ENCODE measurements at regions not wholly inside any gene's neighbourhood (a gene's known extent, or its start where the extent isn't known, plus 50 kb on each side); places are given as distances from the start of the nearest gene placed in this dataset.

GRCh38 chr15:31525988-31526665, 199.5 kb downstream of the KLF13 start:
- TF ChIP-seq POLR2AphosphoS5 (IDR thresholded peaks at IDR 0.05; ENCODE audit: low read depth, low read length) (no peak), SIN3A (IDR thresholded peaks at IDR 0.05; ENCODE audit: borderline replicate concordance, insufficient read depth, low read length) (no peak), FOXP2 (optimal IDR thresholded peaks at IDR 0.05; ENCODE audit: borderline replicate concordance, extremely low read depth, extremely low read length, insufficient read depth) (no peak), REST (IDR thresholded peaks at IDR 0.05; ENCODE audit: insufficient read depth in 1 of 2, low read depth in 2 of 2, low read length in 2 of 2) (no peak), TAF1 (IDR thresholded peaks at IDR 0.05; ENCODE audit: borderline replicate concordance, insufficient read depth, low read length) (no peak)

- no peak for TF ChIP-seq SIN3A (IDR thresholded peaks at IDR 0.05; ENCODE audit: borderline replicate concordance, insufficient read depth, low read length)
- no peak for TF ChIP-seq REST (IDR thresholded peaks at IDR 0.05; ENCODE audit: insufficient read depth in 1 of 2, low read depth in 2 of 2, low read length in 2 of 2)
- TF ChIP-seq TAF1 (IDR thresholded peaks at IDR 0.05; ENCODE audit: borderline replicate concordance, insufficient read depth, low read length): no peak
Measured at GRCh38 chr15:31526916-31527690, 200.5 kb downstream of the KLF13 start.

- TF ChIP-seq REST (IDR thresholded peaks at IDR 0.05; ENCODE audit: insufficient read depth in 1 of 2, low read depth in 2 of 2, low read length in 2 of 2): no peak
- TF ChIP-seq FOXP2 (optimal IDR thresholded peaks at IDR 0.05; ENCODE audit: borderline replicate concordance, extremely low read depth, extremely low read length, insufficient read depth): no peak
- TF ChIP-seq TAF1 (IDR thresholded peaks at IDR 0.05; ENCODE audit: borderline replicate concordance, insufficient read depth, low read length): no peak
- no peak for TF ChIP-seq SIN3A (IDR thresholded peaks at IDR 0.05; ENCODE audit: borderline replicate concordance, insufficient read depth, low read length)
- TF ChIP-seq POLR2AphosphoS5 (IDR thresholded peaks at IDR 0.05; ENCODE audit: low read depth, low read length): no peak
Measured at GRCh38 chr15:31528846-31529245, 202.2 kb downstream of the KLF13 start.

- no peak for TF ChIP-seq POLR2AphosphoS5 (IDR thresholded peaks at IDR 0.05; ENCODE audit: low read depth, low read length)
- no peak for TF ChIP-seq SIN3A (IDR thresholded peaks at IDR 0.05; ENCODE audit: borderline replicate concordance, insufficient read depth, low read length)
Measured at GRCh38 chr15:31537770-31538592, 211.3 kb downstream of the KLF13 start.

GRCh38 chr15:31540633-31541032, 214.0 kb downstream of the KLF13 start:
- TF ChIP-seq FOXP2 (optimal IDR thresholded peaks at IDR 0.05; ENCODE audit: borderline replicate concordance, extremely low read depth, extremely low read length, insufficient read depth) (no peak), TAF1 (IDR thresholded peaks at IDR 0.05; ENCODE audit: borderline replicate concordance, insufficient read depth, low read length) (no peak), REST (IDR thresholded peaks at IDR 0.05; ENCODE audit: insufficient read depth in 1 of 2, low read depth in 2 of 2, low read length in 2 of 2) (no peak), POLR2AphosphoS5 (IDR thresholded peaks at IDR 0.05; ENCODE audit: low read depth, low read length) (no peak), SIN3A (IDR thresholded peaks at IDR 0.05; ENCODE audit: borderline replicate concordance, insufficient read depth, low read length) (no peak)

Measured in PFSK-1 (cell line).